ENCODE measurements at regions not wholly inside any gene's neighbourhood (a gene's known extent, or its start where the extent isn't known, plus 50 kb on each side); places are given as distances from the start of the nearest gene placed in this dataset.

- DNase-seq, result no peak
- H3K27ac ChIP-seq (ENCODE audit: low read depth in 2 of 2, low read length in 2 of 2), result no peak overlapping the region
- H3K36me3 ChIP-seq (ENCODE audit: control insufficient read depth in 2 of 3, insufficient read depth in 3 of 3, low read length in 3 of 3), result no peaks in the 10 kb centered on the region
- H3K9me3 ChIP-seq (ENCODE audit: control insufficient read depth in 2 of 3, insufficient read depth in 1 of 3, low read length in 3 of 3), result no peaks in the 10 kb centered on the region
- TF ChIP-seq CTCF (IDR thresholded peaks at IDR 0.05; ENCODE audit: borderline replicate concordance, extremely low read depth, insufficient read depth), result no peak
- H3K9ac ChIP-seq (ENCODE audit: low read length in 3 of 3), result no peak overlapping the region
- intact Hi-C loops (cut with DNase I), result no loop called here
- no peak overlapping the region for H3K4me3 ChIP-seq (ENCODE audit: low read length in 3 of 3)
- no peak for FAIRE-seq
- no peaks in the 10 kb centered on the region for H3K27me3 ChIP-seq (ENCODE audit: control insufficient read depth, insufficient read depth, low read length)
- no peaks in the 10 kb centered on the region for H3K4me1 ChIP-seq (ENCODE audit: control insufficient read depth in 2 of 3, insufficient read depth in 2 of 3, low read depth in 1 of 3, low read length in 3 of 3)
Observed at GRCh38 chr20:56833427-56833826, 204.3 kb downstream of the TFAP2C start.

DNA sequence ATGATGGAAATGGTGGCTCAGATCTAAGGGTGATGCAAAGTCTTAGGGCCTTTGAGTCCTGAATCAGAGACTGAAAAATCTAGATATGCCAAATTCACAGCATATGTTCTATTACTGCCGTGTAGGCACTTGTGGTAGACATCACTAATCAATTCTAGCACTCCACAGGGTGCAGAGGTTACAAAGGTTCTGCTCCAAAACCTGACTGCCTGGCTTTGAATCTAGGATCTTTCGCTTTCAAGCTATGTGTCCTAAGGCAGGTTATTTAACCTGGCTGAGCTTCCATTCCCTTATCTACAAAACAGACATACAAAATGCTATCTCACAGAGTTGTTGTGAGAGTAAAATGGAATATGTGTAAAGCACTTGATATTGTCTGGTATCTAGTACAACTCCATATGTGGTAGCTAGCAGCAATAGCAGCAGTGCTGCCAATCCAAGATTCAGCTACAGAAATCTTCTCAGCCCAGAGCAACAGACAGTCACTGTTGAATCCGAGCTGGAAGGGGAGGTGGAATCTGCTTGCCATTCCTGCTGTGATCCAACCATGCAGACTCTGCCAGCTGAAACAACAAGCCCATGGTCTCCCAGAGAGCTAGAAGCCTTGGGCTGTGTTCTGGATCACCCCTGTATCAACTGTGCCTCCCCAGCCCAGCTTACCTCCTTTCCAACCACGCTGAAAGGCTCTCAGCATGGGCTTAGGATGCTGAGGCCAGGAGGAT lies 206.9 kb downstream of the TFAP2C start:
- Histone ChIP-seq H3K36me3 (ENCODE audit: control insufficient read depth in 2 of 3, insufficient read depth in 3 of 3, low read length in 3 of 3) (no peaks in the 10 kb centered on the region), H3K27me3 (ENCODE audit: control insufficient read depth, insufficient read depth, low read length) (no peaks in the 10 kb centered on the region), H3K4me1 (ENCODE audit: control insufficient read depth in 2 of 3, insufficient read depth in 2 of 3, low read depth in 1 of 3, low read length in 3 of 3) (no peaks in the 10 kb centered on the region), H3K4me3 (ENCODE audit: low read length in 3 of 3) (no peak overlapping the region), H3K9ac (ENCODE audit: low read length in 3 of 3) (no peak overlapping the region), H3K9me3 (ENCODE audit: control insufficient read depth in 2 of 3, insufficient read depth in 1 of 3, low read length in 3 of 3) (no peaks in the 10 kb centered on the region), H3K27ac (ENCODE audit: low read depth in 2 of 2, low read length in 2 of 2) (no peak overlapping the region)
- intact Hi-C loops (cut with DNase I), result no loop called here
- no peak for TF ChIP-seq CTCF (IDR thresholded peaks at IDR 0.05; ENCODE audit: borderline replicate concordance, extremely low read depth, insufficient read depth)
- FAIRE-seq (no peak), DNase-seq (no peak)

GRCh38 chr20:56839222-56839621 lies 210.1 kb downstream of the TFAP2C start:
- no peak for DNase-seq
- no peak for FAIRE-seq
- Histone ChIP-seq H3K36me3 (ENCODE audit: control insufficient read depth in 2 of 3, insufficient read depth in 3 of 3, low read length in 3 of 3) (no peaks in the 10 kb centered on the region), H3K9ac (ENCODE audit: low read length in 3 of 3) (no peak overlapping the region), H3K9me3 (ENCODE audit: control insufficient read depth in 2 of 3, insufficient read depth in 1 of 3, low read length in 3 of 3) (no peaks in the 10 kb centered on the region), H3K27ac (ENCODE audit: low read depth in 2 of 2, low read length in 2 of 2) (no peak overlapping the region), H3K4me1 (ENCODE audit: control insufficient read depth in 2 of 3, insufficient read depth in 2 of 3, low read depth in 1 of 3, low read length in 3 of 3) (no peaks in the 10 kb centered on the region), H3K27me3 (ENCODE audit: control insufficient read depth, insufficient read depth, low read length) (no peaks in the 10 kb centered on the region), H3K4me3 (ENCODE audit: low read length in 3 of 3) (no peak overlapping the region)
- TF ChIP-seq CTCF (IDR thresholded peaks at IDR 0.05; ENCODE audit: borderline replicate concordance, extremely low read depth, insufficient read depth), result no peak
- intact Hi-C loops (cut with DNase I), result no loop called here

DNA sequence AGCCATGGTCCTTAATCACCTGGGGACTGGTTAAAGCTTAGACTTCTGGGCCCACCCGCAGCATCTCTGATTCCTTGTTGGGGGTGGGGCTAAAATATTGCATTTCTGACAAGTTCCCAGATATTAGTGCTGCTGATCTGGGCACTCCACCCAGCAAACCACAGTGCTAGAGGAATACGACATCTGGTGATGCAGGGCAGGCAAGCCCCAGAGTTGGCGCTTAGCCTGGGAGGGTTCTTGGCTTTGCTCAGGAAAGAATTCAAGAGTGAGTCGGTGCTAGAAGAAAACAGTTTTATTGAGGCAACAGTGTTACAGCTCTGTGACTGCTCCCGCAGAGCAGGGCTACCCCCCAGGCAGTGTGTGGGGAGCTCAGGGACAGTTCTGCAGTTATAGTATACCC lies 210.7 kb downstream of the TFAP2C start:
- H3K4me3 ChIP-seq (ENCODE audit: low read length in 3 of 3), result no peak overlapping the region
- no peak for FAIRE-seq

More for the DNA sequence above, 210.7 kb downstream of the TFAP2C start:
- H3K36me3 ChIP-seq (ENCODE audit: control insufficient read depth in 2 of 3, insufficient read depth in 3 of 3, low read length in 3 of 3), result no peaks in the 10 kb centered on the region
- intact Hi-C loops (cut with DNase I), result no loop called here
- no peak overlapping the region for H3K9ac ChIP-seq (ENCODE audit: low read length in 3 of 3)
- H3K9me3 ChIP-seq (ENCODE audit: control insufficient read depth in 2 of 3, insufficient read depth in 1 of 3, low read length in 3 of 3), result no peaks in the 10 kb centered on the region
- H3K27me3 ChIP-seq (ENCODE audit: control insufficient read depth, insufficient read depth, low read length), result no peaks in the 10 kb centered on the region
- no peak for TF ChIP-seq CTCF (IDR thresholded peaks at IDR 0.05; ENCODE audit: borderline replicate concordance, extremely low read depth, insufficient read depth)
- H3K27ac ChIP-seq (ENCODE audit: low read depth in 2 of 2, low read length in 2 of 2), result no peak overlapping the region
- DNase-seq, result no peak
- H3K4me1 ChIP-seq (ENCODE audit: control insufficient read depth in 2 of 3, insufficient read depth in 2 of 3, low read depth in 1 of 3, low read length in 3 of 3), result no peaks in the 10 kb centered on the region

All from kidney (tissue), 13 donors.